GM23338 (cell line): ENCODE measurements at regions not wholly inside any gene's neighbourhood (a gene's known extent, or its start where the extent isn't known, plus 50 kb on each side); places are given as distances from the start of the nearest gene placed in this dataset.

ENCODE experiments used
- ATAC-seq: fragments of 200-7000 bp; cut with Tn5 transposase; 3 replicates; pipeline ENCODE4 v1.9.1; 2020
- DNase-seq: peaks from one replicate; pipeline ENCODE4 v3.0.0-alpha.2; 2015; ENCODE audit warnings: low spot score
- H2AFZ ChIP-seq: fragments of 200-600 bp; sonication (generic); 2 replicates; pipeline ENCODE4 v1.8.0; 2016; ENCODE audit warnings: antibody characterized with exemption, mild to moderate bottlenecking, moderate library complexity
- H3F3A ChIP-seq: fragments of 200-600 bp; sonication (generic); replicated peaks from 2 replicates; pipeline ENCODE4 v1.8.0; 2017; ENCODE audit warnings: antibody characterized with exemption, mixed run types, low read depth
- H3K27ac ChIP-seq: fragments of 200-600 bp; sonication (generic); 2 replicates; pipeline ENCODE4 v1.6.1; 2016; ENCODE audit warnings: low read depth
- H3K27me3 ChIP-seq: fragments of 200-600 bp; sonication (generic); 2 replicates; pipeline ENCODE4 v1.8.0; 2016; ENCODE audit warnings: mild to moderate bottlenecking, mixed run types, moderate library complexity; ENCODE audit not compliant: insufficient read depth
- H3K36me3 ChIP-seq: fragments of 200-600 bp; sonication (generic); 2 replicates; pipeline ENCODE4 v1.8.0; 2016; ENCODE audit warnings: mild to moderate bottlenecking; ENCODE audit not compliant: insufficient read depth
- H3K4me1 ChIP-seq: fragments of 200-600 bp; sonication (generic); 2 replicates; pipeline ENCODE4 v1.8.0; 2016; ENCODE audit warnings: mild to moderate bottlenecking, moderate library complexity; ENCODE audit not compliant: insufficient read depth
- H3K4me2 ChIP-seq: fragments of 200-600 bp; sonication (generic); 2 replicates; pipeline ENCODE4 v1.7.1; 2017; ENCODE audit warnings: mixed run types
- H3K4me3 ChIP-seq: fragments of 200-600 bp; sonication (generic); 2 replicates; pipeline ENCODE4 v1.6.1; 2016; ENCODE audit warnings: mixed run types
- H3K79me2 ChIP-seq: fragments of 200-600 bp; sonication (generic); replicated peaks from 2 replicates; pipeline ENCODE4 v1.8.0; 2017; ENCODE audit warnings: mild to moderate bottlenecking; ENCODE audit not compliant: insufficient read depth
- H3K9me2 ChIP-seq: fragments of 200-600 bp; sonication (generic); 2 replicates; pipeline ENCODE4 v1.8.0; 2017; ENCODE audit not compliant: insufficient read depth
- H4K20me1 ChIP-seq: fragments of 200-600 bp; sonication (generic); replicated peaks from 2 replicates; pipeline ENCODE4 v1.8.0; 2017; ENCODE audit warnings: mild to moderate bottlenecking; ENCODE audit not compliant: insufficient read depth
- H3K27ac Mint-ChIP-seq: 2 replicates; pipeline ENCODE4 v1.8.0; 2020; ENCODE audit warnings: inconsistent platforms, mild to moderate bottlenecking, moderate library complexity, mixed read lengths
- H3K27me3 Mint-ChIP-seq: 3 replicates; pipeline ENCODE4 v1.8.0; 2022; ENCODE audit warnings: low read depth, mild to moderate bottlenecking, moderate library complexity, mixed read lengths, inconsistent platforms; ENCODE audit not compliant: insufficient read depth, poor library complexity
- H3K36me3 Mint-ChIP-seq: 3 replicates; pipeline ENCODE4 v1.8.0; 2021; ENCODE audit warnings: low read depth, mild to moderate bottlenecking, inconsistent platforms, moderate library complexity, mixed read lengths
- H3K4me1 Mint-ChIP-seq: 3 replicates; pipeline ENCODE4 v1.8.0; 2020; ENCODE audit warnings: mild to moderate bottlenecking, inconsistent platforms, mixed read lengths
- H3K4me3 Mint-ChIP-seq: 3 replicates; pipeline ENCODE4 v1.8.0; 2021; ENCODE audit warnings: moderate library complexity, mild to moderate bottlenecking, inconsistent platforms, mixed read lengths
- H3K9me3 Mint-ChIP-seq: 3 replicates; pipeline ENCODE4 v1.8.0; 2020; ENCODE audit warnings: moderate library complexity, mild to moderate bottlenecking, inconsistent platforms, mixed read lengths
- CREB1 ChIP-seq: fragments of 250-450 bp; sonication (Bioruptor Pico); IDR thresholded peaks from 2 replicates; pipeline ENCODE4 v1.5.0; 2020; ENCODE audit warnings: low read depth, mild to moderate bottlenecking, moderate library complexity
- ETS1 ChIP-seq: IDR thresholded peaks from 2 replicates; pipeline ENCODE4 v1.6.1; 2016; ENCODE audit warnings: antibody characterized with exemption
- EZH2 ChIP-seq: fragments of 200-600 bp; sonication (generic); IDR thresholded peaks from one replicate; pipeline ENCODE4 v1.8.0; 2017; ENCODE audit warnings: antibody characterized with exemption, mild to moderate bottlenecking, low read depth; ENCODE audit not compliant: unreplicated experiment
- EZH2phosphoT487 ChIP-seq: fragments of 200-600 bp; sonication (generic); IDR thresholded peaks from one replicate; pipeline ENCODE4 v1.8.1; 2018; ENCODE audit warnings: antibody characterized with exemption; ENCODE audit not compliant: unreplicated experiment
- JUNB ChIP-seq: IDR thresholded peaks from one replicate; pipeline ENCODE4 v1.6.1; 2016; ENCODE audit warnings: antibody characterized with exemption; ENCODE audit not compliant: unreplicated experiment
- NANOG ChIP-seq: IDR thresholded peaks from 2 replicates; pipeline ENCODE4 v1.6.1; 2016; ENCODE audit warnings: antibody characterized with exemption, borderline replicate concordance
- POLR2AphosphoS5 ChIP-seq: IDR thresholded peaks from 2 replicates; pipeline ENCODE4 v1.6.1; 2016; ENCODE audit warnings: antibody characterized with exemption, low read depth
- REST ChIP-seq: IDR thresholded peaks from one replicate; pipeline ENCODE4 v1.6.1; 2018; ENCODE audit warnings: antibody characterized with exemption; ENCODE audit not compliant: unreplicated experiment
- STAT1 ChIP-seq: IDR thresholded peaks from one replicate; pipeline ENCODE4 v1.6.1; 2016; ENCODE audit warnings: antibody characterized with exemption; ENCODE audit not compliant: unreplicated experiment
- ZNF114 ChIP-seq: fragments of 250-450 bp; sonication (Bioruptor Pico); IDR thresholded peaks from 2 replicates; pipeline ENCODE4 v1.5.0; 2020; ENCODE audit warnings: mild to moderate bottlenecking, moderate library complexity
- ZNF331 ChIP-seq: fragments of 250-450 bp; sonication (Bioruptor Pico); IDR thresholded peaks from 2 replicates; pipeline ENCODE4 v1.5.0; 2020; ENCODE audit warnings: low read depth, mild to moderate bottlenecking, moderate library complexity
- ZNF462 ChIP-seq: fragments of 250-450 bp; sonication (Bioruptor Pico); IDR thresholded peaks from 2 replicates; pipeline ENCODE4 v1.5.0; 2020; ENCODE audit warnings: mild to moderate bottlenecking, moderate library complexity
- TF ChIP-seq, protein P1 (sequence below), 2 experiments: fragments of 200-600 bp in 1 of 2; sonication (generic) in 1 of 2; conservative IDR thresholded peaks; 2 replicates each; pipeline versions ENCODE4 v1.5.1 to v1.6.1; 2016 to 2017; ENCODE audit warnings: antibody characterized with exemption in 2 of 2, low read depth in 2 of 2, mild to moderate bottlenecking in 2 of 2, moderate library complexity in 1 of 2

DNA sequence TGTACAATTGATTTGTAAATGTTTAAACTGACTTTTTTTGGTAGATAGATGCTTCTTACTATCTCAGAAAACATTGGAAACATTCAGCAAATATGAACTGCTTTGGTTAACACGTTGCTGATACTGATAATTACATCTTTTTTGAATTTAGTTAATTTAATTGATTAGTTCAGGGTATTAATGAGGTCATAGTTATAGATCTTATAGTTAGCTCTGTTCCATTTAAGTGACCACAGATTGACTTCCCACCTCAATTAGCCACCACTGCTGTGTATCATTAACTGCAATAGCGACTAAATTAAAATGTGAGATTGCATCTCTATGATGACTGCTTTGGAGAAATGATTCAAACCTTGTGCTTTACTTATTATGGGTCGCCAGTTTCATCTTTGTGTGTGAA lies 407.1 kb upstream of the EDIL3 start:
- H3K9me2 ChIP-seq = no peaks in the 10 kb centered on the region
- no peak overlapping the region for H3K4me3 ChIP-seq
- no peaks in the 10 kb centered on the region for H3K36me3 ChIP-seq
- peaks cover 4% of the 10 kb centered on the region; the same call in 1 of the 3 replicates for H3K9me3 Mint-ChIP-seq
- H4K20me1 ChIP-seq = no peaks in the 10 kb centered on the region
- no peaks in the 10 kb centered on the region for H3K79me2 ChIP-seq
- H3K36me3 Mint-ChIP-seq = peaks cover 3% of the 10 kb centered on the region; the same call in 2 of the 3 replicates
- H3F3A ChIP-seq = no peaks in the 10 kb centered on the region
- no peak overlapping the region for H3K27ac Mint-ChIP-seq
- no peak overlapping the region for H3K27ac ChIP-seq
- H3K27me3 Mint-ChIP-seq = peaks cover 3% of the 10 kb centered on the region
- H3K27me3 ChIP-seq = no peaks in the 10 kb centered on the region
- ATAC-seq = no peak
- no peak overlapping the region for H3K4me3 Mint-ChIP-seq
- TF ChIP-seq ETS1 = no peak
- TF ChIP-seq EZH2 = no peak
- TF ChIP-seq JUNB = no peak
- TF ChIP-seq, protein P1, sequence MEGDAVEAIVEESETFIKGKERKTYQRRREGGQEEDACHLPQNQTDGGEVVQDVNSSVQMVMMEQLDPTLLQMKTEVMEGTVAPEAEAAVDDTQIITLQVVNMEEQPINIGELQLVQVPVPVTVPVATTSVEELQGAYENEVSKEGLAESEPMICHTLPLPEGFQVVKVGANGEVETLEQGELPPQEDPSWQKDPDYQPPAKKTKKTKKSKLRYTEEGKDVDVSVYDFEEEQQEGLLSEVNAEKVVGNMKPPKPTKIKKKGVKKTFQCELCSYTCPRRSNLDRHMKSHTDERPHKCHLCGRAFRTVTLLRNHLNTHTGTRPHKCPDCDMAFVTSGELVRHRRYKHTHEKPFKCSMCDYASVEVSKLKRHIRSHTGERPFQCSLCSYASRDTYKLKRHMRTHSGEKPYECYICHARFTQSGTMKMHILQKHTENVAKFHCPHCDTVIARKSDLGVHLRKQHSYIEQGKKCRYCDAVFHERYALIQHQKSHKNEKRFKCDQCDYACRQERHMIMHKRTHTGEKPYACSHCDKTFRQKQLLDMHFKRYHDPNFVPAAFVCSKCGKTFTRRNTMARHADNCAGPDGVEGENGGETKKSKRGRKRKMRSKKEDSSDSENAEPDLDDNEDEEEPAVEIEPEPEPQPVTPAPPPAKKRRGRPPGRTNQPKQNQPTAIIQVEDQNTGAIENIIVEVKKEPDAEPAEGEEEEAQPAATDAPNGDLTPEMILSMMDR (conservative IDR thresholded peaks at IDR 0.05; ENCODE audit: low read depth in 2 of 2) = no peak
- TF ChIP-seq EZH2phosphoT487 = no peak
- TF ChIP-seq NANOG = no peak
- no peak for TF ChIP-seq CREB1 (CRISPR knock-in tag)
- TF ChIP-seq REST = no peak
- no peak for TF ChIP-seq STAT1
- no peak for TF ChIP-seq POLR2AphosphoS5
- TF ChIP-seq ZNF114 = no peak
- no peak for TF ChIP-seq ZNF331
- TF ChIP-seq ZNF462 (CRISPR knock-in tag) = no peak
- H2AFZ ChIP-seq = no peak overlapping the region
- H3K4me1 Mint-ChIP-seq = no peaks in the 10 kb centered on the region
- no peak for DNase-seq
- H3K4me2 ChIP-seq = no peak overlapping the region
- H3K4me1 ChIP-seq = no peaks in the 10 kb centered on the region
